ENCODE measurements at regions not wholly inside any gene's neighbourhood (a gene's known extent, or its start where the extent isn't known, plus 50 kb on each side); places are given as distances from the start of the nearest gene placed in this dataset.

DNA sequence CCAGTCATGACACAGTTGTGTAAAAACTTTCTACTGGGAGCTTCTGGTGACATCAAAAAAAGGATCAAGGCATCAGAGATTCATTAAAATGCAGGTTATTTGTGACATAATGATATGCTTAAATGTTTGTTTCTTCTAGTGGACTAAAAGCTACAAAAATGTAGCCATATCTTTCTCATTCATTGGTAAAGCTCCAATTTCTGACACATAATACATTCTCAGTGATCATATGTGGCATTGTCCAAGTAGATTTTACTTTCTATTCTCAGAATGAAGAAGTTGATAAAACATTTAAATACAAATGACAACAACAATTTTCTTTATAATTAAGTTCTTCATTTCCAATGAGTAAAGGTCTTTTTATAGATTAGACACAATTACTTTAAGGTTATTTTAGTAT is 71.0 kb upstream of the ARHGEF26 start:
- H3K27me3 Mint-ChIP-seq = peaks cover 8% of the 10 kb centered on the region
- no peak overlapping the region for H3K4me2 ChIP-seq (replicated peaks; ENCODE audit: low read depth, low read length, poor library complexity, severe bottlenecking)
- no peak overlapping the region for H3K27ac Mint-ChIP-seq
- no peaks in the 10 kb centered on the region for H3K9me3 Mint-ChIP-seq (ENCODE audit: insufficient read depth)
- ChIA-PET CTCF (no interaction called here), POLR2A (no interaction called here)
- no peaks in the 10 kb centered on the region for H3K4me1 ChIP-seq (ENCODE audit: control insufficient read depth in 2 of 2, insufficient read depth in 2 of 2, low read length in 2 of 2)
- H4K20me1 ChIP-seq (ENCODE audit: control insufficient read depth, insufficient read depth, low read length, poor library complexity, severe bottlenecking) = no peaks in the 10 kb centered on the region
- H3K9ac ChIP-seq (ENCODE audit: low read length) = no peak overlapping the region
- no peak overlapping the region for H3K4me3 Mint-ChIP-seq
- DNase-seq (no peak), ATAC-seq (ENCODE audit: low read depth) (no peak)
- no peaks in the 10 kb centered on the region for H3K27me3 ChIP-seq (replicated peaks in 1 of 4; ENCODE audit: control extremely low read depth in 1 of 4, control insufficient read depth in 3 of 4, insufficient read depth in 4 of 4, low read length in 3 of 4)
- H2AFZ ChIP-seq (ENCODE audit: insufficient read depth, low read depth, low read length, poor library complexity, severe bottlenecking) = no peak overlapping the region
- H3K4me1 Mint-ChIP-seq = no peaks in the 10 kb centered on the region
- intact Hi-C loops (cut with micrococcal nuclease) = no loop called here
- no peaks in the 10 kb centered on the region for H3K79me2 ChIP-seq (ENCODE audit: control insufficient read depth, insufficient read depth, low read length)
- no peaks in the 10 kb centered on the region for H3K36me3 ChIP-seq (replicated peaks in 1 of 2; ENCODE audit: control extremely low read depth in 1 of 2, control insufficient read depth in 1 of 2, extremely low read depth in 1 of 2, insufficient read depth in 2 of 2, low read length in 1 of 2)
- no peak for TF ChIP-seq EZH2 (IDR thresholded peaks at IDR 0.05; ENCODE audit: borderline replicate concordance, insufficient read depth, low read depth, low read length, poor library complexity, severe bottlenecking)
- no peak for TF ChIP-seq CTCF (IDR thresholded peaks at IDR 0.05)
- no peaks in the 10 kb centered on the region for H3K9me3 ChIP-seq (ENCODE audit: control extremely low read depth in 1 of 3, control insufficient read depth in 2 of 3, insufficient read depth in 1 of 3, low read length in 2 of 3)
- H3K27ac ChIP-seq (ENCODE audit: low read length in 2 of 2) = no peak overlapping the region
- no peak overlapping the region for H3K4me3 ChIP-seq (ENCODE audit: control extremely low read depth in 1 of 5, extremely low read depth in 1 of 5, insufficient read depth in 1 of 5, low read depth in 2 of 5, low read length in 4 of 5)

DNA sequence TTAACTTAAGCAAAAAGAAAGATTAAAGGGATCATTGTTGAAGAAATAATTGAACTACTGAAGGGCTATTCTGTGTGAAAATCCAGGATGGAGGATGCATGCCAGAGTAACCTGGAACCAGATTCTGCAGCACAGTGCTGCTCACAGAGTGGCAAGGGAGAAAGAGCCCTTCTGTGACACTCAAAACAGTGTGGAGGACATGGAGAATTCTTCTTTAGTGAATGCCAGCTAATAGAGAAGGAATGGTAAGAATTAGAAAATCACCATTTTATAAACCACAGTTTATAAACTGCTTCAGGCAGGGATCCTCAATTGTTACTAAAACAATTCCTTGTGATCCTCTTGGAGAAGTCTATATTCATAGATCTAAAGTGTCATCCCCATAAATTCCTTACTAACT is 70.4 kb upstream of the ARHGEF26 start:
- no peaks in the 10 kb centered on the region for H4K20me1 ChIP-seq (ENCODE audit: control insufficient read depth, insufficient read depth, low read length, poor library complexity, severe bottlenecking)
- Mint-ChIP-seq H3K9me3 (ENCODE audit: insufficient read depth) (no peaks in the 10 kb centered on the region), H3K27ac (no peak overlapping the region), H3K27me3 (peaks cover 5% of the 10 kb centered on the region), H3K4me1 (no peaks in the 10 kb centered on the region), H3K4me3 (no peak overlapping the region)
- H3K27me3 ChIP-seq (replicated peaks in 1 of 4; ENCODE audit: control extremely low read depth in 1 of 4, control insufficient read depth in 3 of 4, insufficient read depth in 4 of 4, low read length in 3 of 4) = no peaks in the 10 kb centered on the region
- TF ChIP-seq CTCF (IDR thresholded peaks at IDR 0.05) = no peak
- no peak for TF ChIP-seq EZH2 (IDR thresholded peaks at IDR 0.05; ENCODE audit: borderline replicate concordance, insufficient read depth, low read depth, low read length, poor library complexity, severe bottlenecking)
- DNase-seq (no peak), ATAC-seq (ENCODE audit: low read depth) (no peak)
- H3K27ac ChIP-seq (ENCODE audit: low read length in 2 of 2) = no peak overlapping the region
- H3K4me2 ChIP-seq (replicated peaks; ENCODE audit: low read depth, low read length, poor library complexity, severe bottlenecking) = no peak overlapping the region
- intact Hi-C loops (cut with micrococcal nuclease) = no loop called here
- H3K36me3 ChIP-seq (replicated peaks in 1 of 2; ENCODE audit: control extremely low read depth in 1 of 2, control insufficient read depth in 1 of 2, extremely low read depth in 1 of 2, insufficient read depth in 2 of 2, low read length in 1 of 2) = no peaks in the 10 kb centered on the region
- H3K79me2 ChIP-seq (ENCODE audit: control insufficient read depth, insufficient read depth, low read length) = no peaks in the 10 kb centered on the region
- no peaks in the 10 kb centered on the region for H3K9me3 ChIP-seq (ENCODE audit: control extremely low read depth in 1 of 3, control insufficient read depth in 2 of 3, insufficient read depth in 1 of 3, low read length in 2 of 3)
- no peak overlapping the region for H3K4me3 ChIP-seq (ENCODE audit: control extremely low read depth in 1 of 5, extremely low read depth in 1 of 5, insufficient read depth in 1 of 5, low read depth in 2 of 5, low read length in 4 of 5)
- ChIA-PET POLR2A (no interaction called here), CTCF (no interaction called here)
- no peak overlapping the region for H2AFZ ChIP-seq (ENCODE audit: insufficient read depth, low read depth, low read length, poor library complexity, severe bottlenecking)
- no peaks in the 10 kb centered on the region for H3K4me1 ChIP-seq (ENCODE audit: control insufficient read depth in 2 of 2, insufficient read depth in 2 of 2, low read length in 2 of 2)
- H3K9ac ChIP-seq (ENCODE audit: low read length) = no peak overlapping the region
